Neural cell (in vitro differentiated cells): ENCODE measurements at regions not wholly inside any gene's neighbourhood (a gene's known extent, or its start where the extent isn't known, plus 50 kb on each side); places are given as distances from the start of the nearest gene placed in this dataset.

Experiments
- H2AFZ ChIP-seq: fragments of 200-600, 300-800 bp; sonication (generic), shearing (Covaris generic); 2 replicates; pipeline ENCODE4 v1.6.0; 2014; ENCODE audit warnings: low read depth, mild to moderate bottlenecking, antibody characterized with exemption, low read length, moderate library complexity
- H3F3A ChIP-seq: fragments of 200-600 bp; shearing (Covaris generic); 2 replicates; pipeline ENCODE4 v1.6.1; 2016; ENCODE audit warnings: mild to moderate bottlenecking, moderate library complexity, mixed read lengths, antibody characterized with exemption, low read length; ENCODE audit not compliant: insufficient read depth, poor library complexity, severe bottlenecking
- H3K27ac ChIP-seq: fragments of 200-600, 300-800 bp; sonication (generic), shearing (Covaris generic); 2 replicates; pipeline ENCODE4 v1.5.1; 2014; ENCODE audit warnings: mild to moderate bottlenecking, low read length, moderate library complexity
- H3K27me3 ChIP-seq: fragments of 300-800, 200-600 bp; sonication (generic), shearing (Covaris generic); 2 replicates; pipeline ENCODE4 v1.6.0; 2014; ENCODE audit warnings: mild to moderate bottlenecking, low read depth, low read length, moderate library complexity; ENCODE audit not compliant: insufficient read depth
- H3K36me3 ChIP-seq: fragments of 300-800, 200-600 bp; sonication (generic), shearing (Covaris generic); 2 replicates; pipeline ENCODE4 v1.5.1; 2014; ENCODE audit warnings: mild to moderate bottlenecking, antibody characterized with exemption, low read length, moderate library complexity; ENCODE audit not compliant: insufficient read depth
- H3K4me2 ChIP-seq: fragments of 300-800, 200-600 bp; sonication (generic), shearing (Covaris generic); 2 replicates; pipeline ENCODE4 v1.6.0; 2014; ENCODE audit warnings: mild to moderate bottlenecking, low read length
- H3K4me3 ChIP-seq: fragments of 300-800, 200-600 bp; sonication (generic), shearing (Covaris generic); 2 replicates; pipeline ENCODE4 v1.5.1; 2014; ENCODE audit warnings: mild to moderate bottlenecking, low read length, moderate library complexity
- H3K79me2 ChIP-seq: fragments of 200-600 bp; shearing (Covaris generic); replicated peaks from 2 replicates; pipeline ENCODE4 v1.6.0; 2014; ENCODE audit warnings: mild to moderate bottlenecking, low read length, moderate library complexity; ENCODE audit not compliant: insufficient read depth
- H3K9ac ChIP-seq: fragments of 300-800, 200-600 bp; sonication (generic), shearing (Covaris generic); 2 replicates; pipeline ENCODE4 v1.6.1; 2016; ENCODE audit warnings: mild to moderate bottlenecking, low read length, mixed read lengths
- H3K9me2 ChIP-seq: fragments of 200-600 bp; shearing (Covaris generic); 2 replicates; pipeline ENCODE4 v1.6.1; 2016; ENCODE audit warnings: mild to moderate bottlenecking, low read length, mixed read lengths; ENCODE audit not compliant: insufficient read depth
- H3K9me3 ChIP-seq: fragments of 200-600, 300-800 bp; sonication (generic), shearing (Covaris generic); 2 replicates; pipeline ENCODE4 v1.6.1; 2016; ENCODE audit warnings: mild to moderate bottlenecking, mixed run types, low read length, moderate library complexity, mixed read lengths
- H4K20me1 ChIP-seq: fragments of 200-600 bp; shearing (Covaris generic); 2 replicates; pipeline ENCODE4 v1.6.1; 2016; ENCODE audit warnings: mild to moderate bottlenecking, mixed run types; ENCODE audit not compliant: insufficient read depth
- EP300 ChIP-seq: fragments of 450-650 bp; conservative IDR thresholded peaks from 2 replicates; pipeline ENCODE4 v1.6.1; 2014; ENCODE audit warnings: antibody characterized with exemption, mild to moderate bottlenecking, moderate library complexity; ENCODE audit not compliant: poor library complexity, severe bottlenecking
- EZH2 ChIP-seq: fragments of 200-600, 300-800 bp; shearing (Covaris generic), sonication (generic); IDR thresholded peaks from 2 replicates; pipeline ENCODE4 v1.6.1; 2014; ENCODE audit warnings: antibody characterized with exemption, low read length, borderline replicate concordance, mild to moderate bottlenecking; ENCODE audit not compliant: insufficient read depth, poor library complexity, severe bottlenecking
- MXI1 ChIP-seq: fragments of 450-650 bp; conservative IDR thresholded peaks from 2 replicates; pipeline ENCODE4 v1.6.1; 2014; ENCODE audit warnings: antibody characterized with exemption, mild to moderate bottlenecking; ENCODE audit not compliant: poor library complexity, severe bottlenecking
- POLR2AphosphoS5 ChIP-seq: IDR thresholded peaks from 2 replicates; pipeline ENCODE4 v1.6.1; 2012
- RAD21 ChIP-seq: fragments of 450-650 bp; conservative IDR thresholded peaks from 2 replicates; pipeline ENCODE4 v1.6.1; 2014; ENCODE audit warnings: antibody characterized with exemption, mild to moderate bottlenecking, moderate library complexity
- SMC3 ChIP-seq: fragments of 450-650 bp; conservative IDR thresholded peaks from 2 replicates; pipeline ENCODE4 v1.6.1; 2014; ENCODE audit warnings: antibody characterized with exemption, mild to moderate bottlenecking, moderate library complexity; ENCODE audit not compliant: poor library complexity
- TAF1 ChIP-seq: IDR thresholded peaks from 2 replicates; pipeline ENCODE4 v1.6.1; 2012; ENCODE audit warnings: low read depth
- TF ChIP-seq, protein P1 (sequence below): fragments of 450-650 bp; IDR thresholded peaks from 2 replicates; pipeline ENCODE4 v1.5.1; 2014; ENCODE audit warnings: antibody characterized with exemption, mild to moderate bottlenecking, moderate library complexity; ENCODE audit not compliant: poor library complexity, severe bottlenecking
- TF ChIP-seq, protein P2 (sequence below): IDR thresholded peaks from 2 replicates; pipeline ENCODE4 v1.6.1; 2012; ENCODE audit warnings: borderline replicate concordance

DNA sequence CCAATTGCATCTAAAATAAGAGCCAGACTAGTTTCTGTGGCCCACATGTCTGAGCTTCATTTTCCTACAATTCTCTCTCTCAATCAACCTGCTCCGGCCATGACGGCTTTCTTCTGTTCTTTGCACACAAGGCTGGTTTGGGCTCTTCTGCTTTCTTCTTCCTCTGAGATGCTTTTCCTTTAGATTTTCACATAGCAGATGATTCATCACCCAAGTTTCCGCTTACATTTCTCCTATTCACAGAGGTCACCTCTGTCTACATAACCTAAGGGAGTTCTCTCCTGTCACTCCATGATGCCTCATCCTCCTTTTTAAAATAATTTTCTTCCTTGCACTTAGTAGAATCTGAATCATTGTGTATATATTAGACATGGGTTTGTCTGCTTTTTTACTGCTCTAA, 334.6 kb upstream of the TUSC1 start:
- H3F3A ChIP-seq: no peaks in the 10 kb centered on the region
- H3K27ac ChIP-seq: no peak overlapping the region
- H3K9ac ChIP-seq: no peak overlapping the region
- H3K27me3 ChIP-seq: no peaks in the 10 kb centered on the region
- no peak overlapping the region for H2AFZ ChIP-seq
- no peaks in the 10 kb centered on the region for H4K20me1 ChIP-seq
- no peaks in the 10 kb centered on the region for H3K36me3 ChIP-seq
- H3K9me2 ChIP-seq: no peaks in the 10 kb centered on the region
- H3K4me3 ChIP-seq: no peak overlapping the region
- TF ChIP-seq, protein P1, sequence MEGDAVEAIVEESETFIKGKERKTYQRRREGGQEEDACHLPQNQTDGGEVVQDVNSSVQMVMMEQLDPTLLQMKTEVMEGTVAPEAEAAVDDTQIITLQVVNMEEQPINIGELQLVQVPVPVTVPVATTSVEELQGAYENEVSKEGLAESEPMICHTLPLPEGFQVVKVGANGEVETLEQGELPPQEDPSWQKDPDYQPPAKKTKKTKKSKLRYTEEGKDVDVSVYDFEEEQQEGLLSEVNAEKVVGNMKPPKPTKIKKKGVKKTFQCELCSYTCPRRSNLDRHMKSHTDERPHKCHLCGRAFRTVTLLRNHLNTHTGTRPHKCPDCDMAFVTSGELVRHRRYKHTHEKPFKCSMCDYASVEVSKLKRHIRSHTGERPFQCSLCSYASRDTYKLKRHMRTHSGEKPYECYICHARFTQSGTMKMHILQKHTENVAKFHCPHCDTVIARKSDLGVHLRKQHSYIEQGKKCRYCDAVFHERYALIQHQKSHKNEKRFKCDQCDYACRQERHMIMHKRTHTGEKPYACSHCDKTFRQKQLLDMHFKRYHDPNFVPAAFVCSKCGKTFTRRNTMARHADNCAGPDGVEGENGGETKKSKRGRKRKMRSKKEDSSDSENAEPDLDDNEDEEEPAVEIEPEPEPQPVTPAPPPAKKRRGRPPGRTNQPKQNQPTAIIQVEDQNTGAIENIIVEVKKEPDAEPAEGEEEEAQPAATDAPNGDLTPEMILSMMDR: no peak
- TF ChIP-seq SMC3 (no peak), EP300 (no peak), EZH2 (no peak), POLR2AphosphoS5 (no peak), RAD21 (no peak), TAF1 (no peak), MXI1 (no peak)
- TF ChIP-seq, protein P2, sequence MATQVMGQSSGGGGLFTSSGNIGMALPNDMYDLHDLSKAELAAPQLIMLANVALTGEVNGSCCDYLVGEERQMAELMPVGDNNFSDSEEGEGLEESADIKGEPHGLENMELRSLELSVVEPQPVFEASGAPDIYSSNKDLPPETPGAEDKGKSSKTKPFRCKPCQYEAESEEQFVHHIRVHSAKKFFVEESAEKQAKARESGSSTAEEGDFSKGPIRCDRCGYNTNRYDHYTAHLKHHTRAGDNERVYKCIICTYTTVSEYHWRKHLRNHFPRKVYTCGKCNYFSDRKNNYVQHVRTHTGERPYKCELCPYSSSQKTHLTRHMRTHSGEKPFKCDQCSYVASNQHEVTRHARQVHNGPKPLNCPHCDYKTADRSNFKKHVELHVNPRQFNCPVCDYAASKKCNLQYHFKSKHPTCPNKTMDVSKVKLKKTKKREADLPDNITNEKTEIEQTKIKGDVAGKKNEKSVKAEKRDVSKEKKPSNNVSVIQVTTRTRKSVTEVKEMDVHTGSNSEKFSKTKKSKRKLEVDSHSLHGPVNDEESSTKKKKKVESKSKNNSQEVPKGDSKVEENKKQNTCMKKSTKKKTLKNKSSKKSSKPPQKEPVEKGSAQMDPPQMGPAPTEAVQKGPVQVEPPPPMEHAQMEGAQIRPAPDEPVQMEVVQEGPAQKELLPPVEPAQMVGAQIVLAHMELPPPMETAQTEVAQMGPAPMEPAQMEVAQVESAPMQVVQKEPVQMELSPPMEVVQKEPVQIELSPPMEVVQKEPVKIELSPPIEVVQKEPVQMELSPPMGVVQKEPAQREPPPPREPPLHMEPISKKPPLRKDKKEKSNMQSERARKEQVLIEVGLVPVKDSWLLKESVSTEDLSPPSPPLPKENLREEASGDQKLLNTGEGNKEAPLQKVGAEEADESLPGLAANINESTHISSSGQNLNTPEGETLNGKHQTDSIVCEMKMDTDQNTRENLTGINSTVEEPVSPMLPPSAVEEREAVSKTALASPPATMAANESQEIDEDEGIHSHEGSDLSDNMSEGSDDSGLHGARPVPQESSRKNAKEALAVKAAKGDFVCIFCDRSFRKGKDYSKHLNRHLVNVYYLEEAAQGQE: no peak
- no peak overlapping the region for H3K4me2 ChIP-seq
- H3K9me3 ChIP-seq: no peaks in the 10 kb centered on the region
- H3K79me2 ChIP-seq: no peaks in the 10 kb centered on the region

DNA sequence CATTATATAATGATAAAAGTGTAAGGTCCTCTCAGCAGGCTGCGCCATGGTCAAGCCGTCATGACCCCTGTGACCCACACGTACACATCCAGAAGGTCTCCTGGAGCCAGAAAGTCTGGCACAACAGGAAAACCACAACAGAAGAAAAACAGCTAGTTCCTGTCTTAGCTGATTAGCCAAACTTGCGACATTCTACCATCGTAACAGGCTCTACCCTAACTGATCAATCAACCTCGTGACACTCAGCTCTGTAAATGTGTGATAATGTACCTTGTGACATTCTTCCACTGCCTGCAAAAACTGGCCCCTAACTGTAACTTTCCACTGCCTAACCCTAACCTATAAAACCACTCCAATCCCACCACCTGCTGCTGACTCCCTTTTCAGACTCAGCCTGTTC, 316.4 kb upstream of the TUSC1 start:
- H4K20me1 ChIP-seq: no peaks in the 10 kb centered on the region
- no peak overlapping the region for H2AFZ ChIP-seq
- no peak overlapping the region for H3K27ac ChIP-seq
- H3K9ac ChIP-seq: no peak overlapping the region
- TF ChIP-seq RAD21 (no peak), MXI1 (no peak), EZH2 (no peak), TAF1 (no peak), POLR2AphosphoS5 (no peak), EP300 (no peak), SMC3 (no peak)
- TF ChIP-seq, protein P2: no peak
- TF ChIP-seq, protein P1: no peak
- no peak overlapping the region for H3K4me2 ChIP-seq
- H3K4me3 ChIP-seq: no peak overlapping the region
- H3K9me2 ChIP-seq: no peaks in the 10 kb centered on the region
- no peaks in the 10 kb centered on the region for H3K36me3 ChIP-seq
- H3K79me2 ChIP-seq: no peaks in the 10 kb centered on the region
- no peaks in the 10 kb centered on the region for H3K9me3 ChIP-seq
- H3K27me3 ChIP-seq: no peaks in the 10 kb centered on the region
- H3F3A ChIP-seq: no peaks in the 10 kb centered on the region
